Esophagus squamous epithelium (tissue), 5 donors: ENCODE measurements at regions not wholly inside any gene's neighbourhood (a gene's known extent, or its start where the extent isn't known, plus 50 kb on each side); places are given as distances from the start of the nearest gene placed in this dataset.

Source experiments
- DNase-seq: peaks from one replicate; lab custom pipeline; 2025; lab: John Stamatoyannopoulos, UW
- H3K27ac ChIP-seq, 4 donors: fragments of 200-600 bp; sonication (generic); one replicate each; pipeline ENCODE4 v1.5.1; 2016 to 2019; ENCODE audit warnings: mild to moderate bottlenecking in 1 of 4
- H3K27me3 ChIP-seq, 4 donors: fragments of 200-600 bp; sonication (generic); 1 replicate in 3 of 4; 2 replicates in 1 of 4; pipeline versions ENCODE4 v1.5.1 to v1.6.0; 2017 to 2021; ENCODE audit warnings: antibody characterized with exemption in 1 of 4
- H3K36me3 ChIP-seq, 3 donors: fragments of 200-600 bp; sonication (generic); one replicate each; pipeline ENCODE4 v1.5.1; 2016 to 2019
- H3K4me1 ChIP-seq, 3 donors: fragments of 200-600 bp; sonication (generic); one replicate each; pipeline ENCODE4 v1.5.1; 2017 to 2019
- H3K4me3 ChIP-seq, 4 donors: fragments of 200-600 bp; sonication (generic); 1 replicate in 3 of 4; 2 replicates in 1 of 4; pipeline ENCODE4 v1.5.1; 2016 to 2019; ENCODE audit warnings: mild to moderate bottlenecking in 2 of 4, moderate library complexity in 1 of 4
- H3K9me3 ChIP-seq, 3 donors: fragments of 200-600 bp; sonication (generic); one replicate each; pipeline ENCODE4 v1.5.1; 2016 to 2019
- CTCF ChIP-seq, 6 experiments: fragments of 450-650 bp in 4 of 6; fragments of 200-600 bp in 2 of 6; sonication (generic) in 2 of 6; IDR thresholded peaks; one replicate each; pipeline ENCODE4 v1.5.1; 2016 to 2019; ENCODE audit warnings: antibody characterized with exemption in 6 of 6, mild to moderate bottlenecking in 4 of 6, moderate library complexity in 4 of 6
- POLR2A ChIP-seq, 4 donors: fragments of 450-650 bp; IDR thresholded peaks; one replicate each; pipeline ENCODE4 v1.6.1; 2017; ENCODE audit warnings: antibody characterized with exemption in 4 of 4, mild to moderate bottlenecking in 4 of 4, moderate library complexity in 3 of 4
- WGBS, 2 donors: methylation state at CpG; one replicate each; pipeline ENCODE4 v1.1.5; 2018; 5-methylcytosine and 5-hydroxymethylcytosine counted together
- intact Hi-C: fragments of 100-400 bp; cut with DNase I; formaldehyde crosslinking; loops from one replicate; pipeline ENCODE4 v1.15.0; 2022
- donor health status: DM: yes; HTN: yes; CAD: no.

- Histone ChIP-seq H3K4me1 (peaks cover 0 to 22% (median 4%) of the 10 kb centered on the region in 3 donors), H3K27me3 (no peaks in the 10 kb centered on the region), H3K4me3 (no peak overlapping the region), H3K36me3 (no peaks in the 10 kb centered on the region), H3K9me3 (no peaks in the 10 kb centered on the region), H3K27ac (peak overlapping the region; percentile 7 to 53 (median 35))
- WGBS, 2 donors: 56 to 66% methylated on average over 8 to 9 of the region's 9 CpGs
- TF ChIP-seq POLR2A (IDR thresholded peaks at IDR 0.05): no peak
- TF ChIP-seq CTCF (IDR thresholded peaks at IDR 0.05): no peak
- no peak for DNase-seq
- intact Hi-C loops: no loop called here
These were observed 231.6 kb downstream of the QKI start for GRCh38 chr6:163646133-163646532.

- whole genome bisulfite sequencing, 2 donors: 32 to 39% methylated on average over 9 to 10 of the region's 10 CpGs
- Histone ChIP-seq H3K4me1 (peaks cover 0 to 20% (median 0%) of the 10 kb centered on the region in 3 donors), H3K4me3 (no peak overlapping the region), H3K27ac (peak overlapping the region in 3 of 4 donors; percentile 7 to 53 (median 34)), H3K27me3 (no peaks in the 10 kb centered on the region), H3K36me3 (no peaks in the 10 kb centered on the region), H3K9me3 (no peaks in the 10 kb centered on the region)
- TF ChIP-seq POLR2A (IDR thresholded peaks at IDR 0.05) (no peak), CTCF (IDR thresholded peaks at IDR 0.05) (no peak)
- intact Hi-C loops: no loop called here
- DNase-seq: no peak
These were observed 231.0 kb downstream of the QKI start for GRCh38 chr6:163645560-163645959.

- H3K4me1 ChIP-seq: peaks cover 0 to 20% (median 0%) of the 10 kb centered on the region in 3 donors
- intact Hi-C loops: no loop called here
- TF ChIP-seq POLR2A (IDR thresholded peaks at IDR 0.05) (no peak), CTCF (IDR thresholded peaks at IDR 0.05) (no peak)
- WGBS, 2 donors: 67 to 85% methylated on average over 3 of the region's 3 CpGs
- H3K27me3 ChIP-seq: no peaks in the 10 kb centered on the region
- DNase-seq: no peak
- no peaks in the 10 kb centered on the region for H3K9me3 ChIP-seq
- no peak overlapping the region for H3K27ac ChIP-seq
- H3K36me3 ChIP-seq: no peaks in the 10 kb centered on the region
- no peak overlapping the region for H3K4me3 ChIP-seq
These were observed 229.3 kb downstream of the QKI start for GRCh38 chr6:163643866-163644265.

- H3K27ac ChIP-seq: no peak overlapping the region
- no peaks in the 10 kb centered on the region for H3K27me3 ChIP-seq
- 93 to 94% methylated on average over 6 to 10 of the region's 13 CpGs for WGBS, 2 donors
- intact Hi-C loops: no loop called here
- no peak for TF ChIP-seq CTCF (IDR thresholded peaks at IDR 0.05)
- TF ChIP-seq POLR2A (IDR thresholded peaks at IDR 0.05): no peak
- peaks cover 0 to 18% (median 0%) of the 10 kb centered on the region in 3 donors for H3K4me1 ChIP-seq
- no peaks in the 10 kb centered on the region for H3K9me3 ChIP-seq
- no peak overlapping the region for H3K4me3 ChIP-seq
- no peak for DNase-seq
- H3K36me3 ChIP-seq: no peaks in the 10 kb centered on the region
These were observed 227.2 kb downstream of the QKI start for GRCh38 chr6:163641706-163642105.

GRCh38 chr6:163640641-163641040 is 226.1 kb downstream of the QKI start:
- WGBS, 2 donors: 90 to 96% methylated on average over 6 to 13 of the region's 21 CpGs
- DNase-seq: no peak
- no peaks in the 10 kb centered on the region for H3K36me3 ChIP-seq
- no peak overlapping the region for H3K27ac ChIP-seq
- intact Hi-C loops: no loop called here
- TF ChIP-seq POLR2A (IDR thresholded peaks at IDR 0.05) (no peak), CTCF (IDR thresholded peaks at IDR 0.05) (no peak)
- peaks cover 0 to 8% (median 0%) of the 10 kb centered on the region in 3 donors for H3K4me1 ChIP-seq
- H3K9me3 ChIP-seq: no peaks in the 10 kb centered on the region
- no peak overlapping the region for H3K4me3 ChIP-seq
- H3K27me3 ChIP-seq: no peaks in the 10 kb centered on the region
